ENCODE measurements at regions not wholly inside any gene's neighbourhood (a gene's known extent, or its start where the extent isn't known, plus 50 kb on each side); places are given as distances from the start of the nearest gene placed in this dataset.

DNA sequence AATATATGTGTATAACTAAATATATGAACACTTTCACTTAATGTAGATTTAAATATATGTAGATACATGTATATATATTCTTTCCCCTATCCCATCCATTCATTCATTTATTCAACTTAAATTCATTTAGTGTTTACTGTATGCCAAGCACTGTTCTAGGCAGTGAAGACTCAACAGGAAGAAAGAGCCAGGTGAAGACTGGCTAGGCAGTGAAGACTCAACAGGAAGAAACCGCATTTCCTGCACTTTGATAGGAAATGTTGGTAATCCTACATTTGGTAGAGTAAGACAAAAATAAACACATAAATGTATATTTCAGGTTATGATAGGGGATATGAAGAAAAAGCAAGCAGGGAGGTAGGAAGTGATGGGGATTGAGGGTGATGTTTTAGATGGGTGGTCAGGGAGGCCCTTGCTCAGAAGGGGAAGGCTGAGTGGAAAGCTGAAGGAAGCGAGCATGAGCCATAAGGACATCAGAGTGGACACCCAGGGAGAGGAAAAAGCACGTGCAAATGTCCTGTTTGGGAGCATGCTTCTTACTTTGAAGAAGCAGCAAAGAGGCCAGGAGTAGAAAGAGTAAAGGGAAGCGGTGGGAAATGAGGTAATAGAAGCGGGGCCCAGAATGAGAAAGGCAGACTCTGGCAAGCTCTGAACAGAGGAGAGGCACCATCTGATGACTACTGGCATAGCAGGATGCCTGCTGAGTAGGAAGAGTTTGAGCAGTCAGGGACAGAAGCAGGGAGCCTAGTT, 227.8 kb upstream of the MAP3K1 start:
- no peak for DNase-seq (ENCODE audit: low read depth)

DNA sequence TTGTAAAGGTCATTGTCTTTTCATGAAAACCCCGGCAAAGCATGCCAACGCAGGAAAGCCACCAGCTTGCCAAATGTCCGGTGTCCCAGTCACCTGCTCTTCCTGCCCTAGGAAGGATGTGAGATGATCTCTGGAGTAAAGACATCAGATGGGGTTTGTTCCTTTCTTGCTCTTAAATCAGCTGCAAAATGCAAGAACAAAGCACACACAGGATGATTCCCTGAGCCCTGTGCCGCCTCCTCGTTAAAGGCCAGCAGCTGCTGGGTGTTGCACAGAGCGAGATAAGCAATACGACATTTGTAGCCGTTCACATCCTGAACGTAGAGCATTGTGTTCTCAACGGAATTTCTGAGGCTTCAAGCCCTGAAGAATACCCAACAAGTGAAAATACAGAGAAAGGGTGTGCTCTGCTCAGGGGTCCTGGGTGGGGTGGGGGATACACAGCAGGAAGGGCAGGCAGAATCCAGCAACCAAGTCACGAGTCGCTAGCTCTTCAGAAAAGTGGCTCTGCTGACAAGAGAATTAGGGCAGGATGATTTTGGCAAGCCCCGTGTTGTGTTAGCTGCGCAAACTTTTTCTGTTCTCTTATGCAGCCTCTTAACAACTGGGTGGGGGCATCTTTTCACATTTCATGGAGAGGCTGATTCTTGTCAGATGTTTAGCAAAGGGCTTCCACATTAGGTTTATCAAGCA, 229.2 kb upstream of the MAP3K1 start:
- DNase-seq (ENCODE audit: low read depth) = no peak

DNA sequence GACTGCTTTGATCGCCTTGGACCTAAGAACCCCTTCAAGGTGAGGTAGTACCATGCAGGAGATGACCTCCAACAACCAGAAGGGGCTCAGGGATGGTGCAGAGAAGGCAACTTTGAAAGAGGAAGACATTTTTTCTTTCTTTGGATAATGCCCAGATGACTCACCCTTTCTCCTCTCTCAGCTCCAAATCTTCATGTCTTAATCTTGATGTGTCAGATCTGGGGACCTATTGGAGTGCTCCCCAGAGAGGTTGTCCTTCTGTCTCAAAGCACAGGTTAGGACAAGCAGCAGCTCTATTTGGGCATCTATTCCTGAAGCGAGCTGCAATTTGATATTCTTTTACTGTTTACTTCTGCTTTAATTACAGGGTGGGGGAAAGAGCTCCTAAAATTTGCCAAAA, 229.9 kb upstream of the MAP3K1 start:
- no peak for DNase-seq (ENCODE audit: low read depth)

DNA sequence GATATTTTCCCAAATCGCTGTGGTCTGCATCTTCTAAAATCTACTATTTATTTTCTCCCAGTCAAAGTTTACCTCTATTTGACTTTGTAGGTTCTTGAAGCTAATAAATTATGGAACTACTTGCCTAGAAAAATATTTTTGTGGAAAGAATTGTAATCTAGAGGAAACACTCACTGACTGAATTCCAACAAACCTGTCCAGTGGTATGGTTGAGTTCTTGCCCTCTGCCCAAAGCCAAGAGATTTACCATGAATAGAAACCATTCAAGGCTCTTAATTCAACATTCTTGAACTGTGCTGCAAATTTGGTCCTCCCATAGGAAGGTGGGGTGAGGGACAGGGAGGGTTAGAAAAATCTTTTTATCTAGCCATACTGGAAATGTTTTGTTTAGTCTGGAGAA, 233.9 kb upstream of the MAP3K1 start:
- DNase-seq (ENCODE audit: low read depth) = no peak

DNA sequence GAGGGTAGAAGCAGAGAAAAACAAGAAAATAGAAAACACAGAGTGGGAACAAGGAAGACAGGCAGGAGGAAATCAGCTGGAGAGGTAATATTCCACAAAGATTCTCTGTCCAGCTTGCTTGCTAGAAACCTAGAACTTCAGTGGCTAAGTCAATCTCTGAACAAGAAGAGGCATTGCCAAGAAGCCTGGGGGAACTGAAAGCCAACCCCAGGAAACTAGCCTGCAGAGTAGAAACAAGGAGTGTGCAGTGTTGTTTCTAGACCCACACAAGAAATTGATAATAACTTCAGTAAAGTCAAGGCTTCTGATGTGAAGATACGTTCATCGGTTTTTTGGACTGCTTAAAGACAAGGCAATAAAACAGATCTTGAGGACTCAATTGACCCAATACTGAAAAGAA, 234.5 kb upstream of the MAP3K1 start:
- DNase-seq (ENCODE audit: low read depth) = no peak

DNA sequence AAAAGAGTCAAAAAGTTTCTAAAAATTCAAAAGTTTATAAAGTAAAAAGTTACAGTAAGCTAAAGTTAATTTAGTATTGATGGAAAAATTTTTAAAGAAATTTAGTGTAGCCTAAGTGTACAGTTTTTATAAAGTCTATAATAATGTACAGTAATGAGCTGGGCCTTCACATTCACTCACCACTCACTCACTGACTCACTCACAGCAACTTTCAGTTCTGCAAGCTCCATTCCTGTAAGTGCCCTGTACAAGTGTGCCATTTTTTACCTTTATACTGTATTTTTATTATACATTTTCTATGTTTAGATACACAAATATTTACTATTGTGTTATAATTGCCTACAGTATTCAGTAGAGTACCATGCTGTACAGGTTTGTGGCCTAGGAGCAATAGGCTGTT, 239.5 kb upstream of the MAP3K1 start:
- DNase-seq (ENCODE audit: low read depth) = no peak

DNA sequence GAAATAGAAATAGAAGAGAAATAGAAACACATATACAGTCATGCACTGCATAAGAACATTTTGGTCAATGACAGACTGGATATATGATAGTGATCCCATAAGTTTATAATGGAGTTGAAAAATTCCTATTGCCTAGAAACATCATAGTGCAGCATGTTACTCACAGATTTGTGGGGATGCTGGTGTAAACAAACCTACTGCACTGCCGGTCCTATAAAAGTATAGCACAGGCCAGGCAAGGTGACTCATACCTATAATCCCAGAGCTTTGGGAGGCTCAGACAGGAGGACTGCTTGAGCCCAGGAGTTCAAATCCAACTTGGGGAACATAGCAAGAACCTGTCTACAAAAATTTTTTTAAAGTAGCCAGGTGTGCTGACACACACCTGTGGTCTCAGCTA, 240.6 kb upstream of the MAP3K1 start:
- DNase-seq (ENCODE audit: low read depth) = no peak

DNA sequence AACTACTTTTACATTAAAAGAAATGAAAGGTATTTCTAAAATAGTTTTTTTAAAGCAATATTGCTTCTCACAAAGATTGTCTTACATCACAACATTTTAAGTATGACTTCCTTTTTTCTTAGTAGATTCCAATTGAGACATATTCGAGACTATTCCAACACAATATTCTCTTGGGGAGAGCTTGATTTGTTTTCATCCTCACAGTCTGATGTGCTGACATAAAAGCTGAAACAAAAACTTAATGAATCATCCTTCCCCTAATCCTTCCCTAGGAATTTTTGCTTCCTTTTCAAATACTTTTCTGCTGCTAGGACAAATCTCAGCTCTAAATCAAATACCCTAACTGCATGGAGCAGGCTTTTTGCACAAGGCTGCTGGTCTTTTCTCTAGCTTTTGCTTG, 245.8 kb upstream of the MAP3K1 start:
- DNase-seq (ENCODE audit: low read depth) = no peak

DNA sequence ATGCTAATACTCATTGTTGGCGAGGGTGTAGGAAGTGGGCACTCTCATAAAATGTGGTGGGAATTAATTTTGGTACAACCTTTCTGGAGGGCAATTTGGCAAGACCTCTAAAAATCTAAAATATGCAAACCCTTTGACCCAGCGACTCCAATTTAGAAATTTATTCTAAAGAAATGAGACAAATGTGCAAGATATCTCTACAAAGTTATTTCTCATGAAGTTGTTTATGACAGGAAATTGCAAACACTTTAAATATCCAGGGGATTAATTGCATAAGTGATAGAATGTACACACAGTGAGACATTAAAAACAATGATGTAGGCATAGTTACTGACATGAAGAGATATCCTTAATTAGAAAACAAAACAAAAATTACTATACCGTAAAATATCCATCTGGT, 246.3 kb upstream of the MAP3K1 start:
- no peak for DNase-seq (ENCODE audit: low read depth)

DNA sequence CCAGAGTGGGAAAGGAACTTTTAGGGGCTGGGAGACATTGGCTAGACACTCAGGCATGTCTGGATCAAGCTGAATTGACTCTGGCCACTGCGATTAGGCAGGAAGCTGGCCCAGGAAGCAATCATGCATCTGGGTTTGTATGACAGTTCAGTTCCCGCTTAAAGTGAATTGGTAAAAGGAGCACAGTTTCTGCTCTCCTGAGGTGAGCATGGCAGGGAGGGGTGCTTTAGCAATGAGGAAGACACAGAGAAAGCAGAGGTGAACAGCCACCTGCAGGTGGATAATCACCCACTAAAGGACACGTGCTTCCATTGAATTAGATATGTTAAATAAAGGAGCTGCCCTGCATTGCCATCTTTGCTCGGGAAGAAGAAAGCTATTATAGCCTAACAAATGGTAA, 248.1 kb upstream of the MAP3K1 start:
- no peak for DNase-seq (ENCODE audit: low read depth)

DNA sequence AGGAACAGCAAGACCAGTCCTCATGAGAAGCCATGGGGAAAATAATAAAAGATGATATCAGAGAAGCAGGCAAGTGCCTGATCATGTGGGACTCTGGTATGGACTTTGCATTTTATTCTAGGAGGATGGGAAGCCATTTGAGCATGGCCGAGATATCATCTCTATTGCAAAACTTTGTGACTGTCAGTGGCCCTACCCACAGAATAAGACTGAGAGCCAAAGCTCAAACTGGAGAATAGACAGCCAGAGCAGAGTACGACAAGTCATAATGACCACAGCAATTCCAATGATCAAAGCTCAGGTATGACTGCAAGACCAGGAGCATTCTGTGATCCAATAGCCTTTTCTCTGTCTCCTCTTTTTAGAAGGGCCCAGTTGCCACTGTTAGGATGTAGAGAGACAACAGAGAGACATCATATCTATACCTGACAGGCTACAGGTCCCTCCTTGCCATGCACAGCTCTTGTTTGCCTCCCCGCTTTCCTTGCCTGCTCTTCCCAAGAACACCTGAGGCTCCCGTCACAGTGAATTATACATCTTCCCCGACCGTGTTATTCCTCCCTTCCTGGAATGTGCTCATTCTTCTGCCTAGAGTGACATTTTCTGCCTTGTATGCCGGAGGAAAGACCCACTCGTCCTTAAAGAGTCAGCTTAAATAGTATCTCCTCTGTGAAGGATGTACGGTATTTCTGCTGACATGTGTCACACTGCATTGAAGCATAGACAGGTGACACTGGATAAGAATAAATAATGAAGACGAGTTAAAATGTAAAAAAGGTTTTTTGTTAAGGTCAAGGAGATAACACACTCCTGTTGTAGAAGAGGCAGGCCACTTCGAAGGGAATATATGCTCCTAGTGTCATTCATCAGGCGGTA, 248.7 kb upstream of the MAP3K1 start:
- DNase-seq (ENCODE audit: low read depth) = no peak

DNA sequence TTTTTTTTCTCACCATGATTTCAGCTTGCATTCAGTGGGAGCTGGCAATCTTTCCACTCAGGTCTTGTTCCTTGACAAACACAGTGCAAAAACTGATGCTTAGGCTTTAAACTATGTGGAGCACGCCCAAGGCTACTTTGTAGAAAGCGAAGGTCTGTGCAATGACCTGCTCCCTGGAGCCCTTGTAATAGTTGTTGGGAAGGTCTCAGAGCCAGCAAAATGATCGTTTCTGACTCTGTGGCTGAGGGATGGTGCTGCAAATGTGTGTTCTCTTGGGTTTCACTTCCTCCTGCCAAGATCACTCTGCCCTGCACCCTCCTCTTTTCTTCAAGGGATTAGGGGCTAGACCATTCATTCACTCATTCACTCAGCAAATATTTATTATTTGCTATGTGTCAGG, 249.7 kb upstream of the MAP3K1 start:
- no peak for DNase-seq (ENCODE audit: low read depth)

DNA sequence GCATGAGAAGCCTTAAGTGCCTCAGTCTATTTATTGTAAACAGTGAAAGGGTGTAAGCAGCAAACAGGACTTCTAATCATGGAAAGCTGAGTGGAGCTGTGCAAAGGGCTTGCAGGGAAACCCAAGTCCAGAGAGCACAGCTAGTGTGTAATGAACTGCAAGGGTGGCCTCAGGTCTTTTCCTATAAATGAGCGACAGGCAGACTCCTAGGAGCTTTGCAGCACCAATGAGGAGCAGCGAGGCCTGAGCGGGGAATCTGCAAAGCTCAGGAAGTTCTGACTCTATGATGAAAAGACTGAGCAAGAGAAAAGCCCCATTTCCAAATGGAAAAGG, 250.1 kb upstream of the MAP3K1 start:
- no peak for DNase-seq (ENCODE audit: low read depth)

DNA sequence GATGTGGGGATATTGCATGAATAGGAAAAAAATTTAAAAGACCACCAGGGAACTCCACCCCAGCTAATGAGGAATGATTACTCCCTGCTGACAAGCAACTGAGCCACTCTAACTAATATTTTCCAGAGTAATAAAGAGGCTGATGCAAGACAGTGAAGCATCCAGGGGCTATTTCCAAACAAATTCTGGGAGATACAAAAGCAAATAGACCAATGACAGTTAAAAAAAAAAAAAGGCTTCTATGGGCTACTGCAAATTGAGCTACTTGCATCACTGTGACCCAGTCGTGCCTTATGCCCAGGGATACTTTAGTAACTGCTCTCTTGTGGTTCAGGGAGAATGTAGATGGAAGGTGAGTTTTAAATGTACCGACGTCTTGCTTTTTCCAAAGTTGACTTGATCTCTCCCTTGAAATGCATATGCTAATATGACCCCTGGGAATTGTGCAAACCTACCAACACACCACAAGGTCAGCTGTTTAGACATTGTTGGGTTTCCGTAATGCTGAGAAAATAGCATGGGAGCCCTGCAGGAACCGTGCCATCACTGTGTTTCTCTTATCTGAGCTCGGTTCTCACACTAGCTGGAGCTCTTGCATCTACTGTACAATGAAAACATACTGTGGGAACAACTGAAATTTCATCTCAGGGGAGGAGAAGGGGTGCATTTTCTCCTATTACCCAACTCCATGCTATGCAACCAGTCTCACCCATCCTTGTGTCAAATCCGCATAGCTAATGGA, 250.6 kb upstream of the MAP3K1 start:
- DNase-seq (ENCODE audit: low read depth) = no peak

DNA sequence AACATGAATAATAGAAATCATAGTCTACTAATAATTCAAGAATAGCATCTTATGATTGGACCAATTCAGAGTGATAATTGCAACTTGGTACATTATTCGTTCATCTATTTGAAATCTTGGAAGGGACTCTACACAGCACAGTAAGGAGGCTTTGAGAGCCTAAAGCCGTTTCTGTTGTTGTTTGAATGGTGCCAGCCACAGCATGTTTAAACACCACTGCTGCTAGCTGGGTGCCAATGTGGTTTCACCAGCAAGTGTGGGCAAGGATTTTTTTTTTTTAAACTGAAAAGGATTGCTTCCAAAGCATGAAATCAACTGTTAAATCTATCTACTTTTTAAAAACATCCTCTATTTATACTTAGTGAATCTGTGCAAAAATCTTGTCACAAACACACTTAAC, 253.9 kb upstream of the MAP3K1 start:
- DNase-seq (ENCODE audit: low read depth) = no peak

DNA sequence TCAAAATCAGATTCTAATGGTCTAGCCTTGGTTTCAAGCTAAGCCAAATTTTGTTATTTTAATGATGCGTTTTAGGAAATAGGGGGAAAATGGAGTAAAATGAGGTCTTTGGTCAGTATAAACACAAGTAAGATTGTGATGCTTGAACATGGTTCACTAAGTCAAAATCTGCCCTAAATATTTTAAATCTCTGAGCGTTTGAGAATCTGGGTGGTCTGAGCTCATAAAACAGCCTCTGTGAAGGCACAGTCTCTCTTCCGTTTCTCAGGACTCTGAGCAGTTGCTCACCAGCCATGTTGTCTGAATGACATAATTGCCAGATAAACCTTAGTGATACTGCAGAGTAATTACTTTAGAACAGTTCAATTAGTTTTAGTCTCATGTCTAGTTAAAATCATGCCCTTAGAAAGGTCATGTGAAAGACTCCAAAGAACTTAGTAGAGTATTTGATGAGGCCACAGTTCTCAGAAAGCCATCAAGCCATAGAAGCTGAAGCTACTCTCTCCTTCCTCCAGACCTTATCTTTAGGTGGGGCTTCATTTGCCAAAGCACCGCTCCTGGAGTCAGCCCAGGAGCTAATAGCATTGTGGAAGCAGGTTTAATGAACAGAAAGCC, 257.1 kb upstream of the MAP3K1 start:
- DNase-seq (ENCODE audit: low read depth) = no peak

DNA sequence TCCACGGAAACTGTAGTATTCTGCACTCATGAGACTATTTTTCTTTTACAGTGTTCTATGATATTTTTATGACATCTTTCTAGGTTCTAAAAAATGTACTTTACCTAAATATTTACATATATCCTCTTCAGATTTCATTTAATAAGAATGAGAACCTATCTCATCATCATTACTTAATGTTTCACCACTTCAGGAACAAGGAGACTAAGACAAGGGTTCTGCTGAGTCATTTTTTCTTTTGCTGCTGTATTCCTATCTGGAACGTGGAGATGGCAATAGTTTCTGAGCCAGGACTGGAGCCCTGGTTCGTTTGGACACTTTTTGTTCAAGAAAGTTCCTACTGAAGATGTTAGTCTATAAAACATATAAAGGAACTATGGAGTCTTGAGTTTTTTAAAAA, 258.2 kb upstream of the MAP3K1 start:
- DNase-seq (ENCODE audit: low read depth) = no peak

DNA sequence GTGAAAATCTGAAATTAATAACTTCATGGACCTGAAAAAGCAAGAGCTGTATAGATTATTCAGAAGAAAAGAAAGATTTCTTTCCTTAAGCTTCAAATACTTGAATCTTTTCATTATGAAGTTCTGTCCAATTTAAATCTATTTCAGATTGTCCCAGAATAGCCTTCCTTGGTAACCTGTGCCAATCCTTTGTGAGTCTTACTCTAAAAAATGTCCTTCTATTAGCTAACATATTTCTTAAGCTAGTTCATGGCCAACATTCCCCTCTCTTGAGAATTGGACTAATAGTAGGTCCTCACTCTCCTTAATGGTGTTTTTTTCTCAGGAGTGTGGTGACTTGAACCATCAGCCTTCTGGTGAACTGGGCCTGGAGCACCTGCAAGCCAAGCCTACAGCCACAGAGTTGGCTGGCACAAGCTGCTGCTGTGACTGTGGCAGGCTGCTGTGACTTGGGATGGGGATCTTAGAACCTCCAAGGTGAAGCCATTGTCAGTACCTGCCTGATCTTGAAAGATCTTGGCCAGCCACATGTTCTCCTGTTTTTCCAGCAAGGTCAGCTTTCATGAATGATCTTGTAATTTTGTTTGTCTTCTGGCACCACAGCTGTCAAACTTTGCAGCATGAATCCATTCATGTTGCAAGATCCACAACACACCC, 262.6 kb upstream of the MAP3K1 start:
- DNase-seq (ENCODE audit: low read depth) = no peak

DNA sequence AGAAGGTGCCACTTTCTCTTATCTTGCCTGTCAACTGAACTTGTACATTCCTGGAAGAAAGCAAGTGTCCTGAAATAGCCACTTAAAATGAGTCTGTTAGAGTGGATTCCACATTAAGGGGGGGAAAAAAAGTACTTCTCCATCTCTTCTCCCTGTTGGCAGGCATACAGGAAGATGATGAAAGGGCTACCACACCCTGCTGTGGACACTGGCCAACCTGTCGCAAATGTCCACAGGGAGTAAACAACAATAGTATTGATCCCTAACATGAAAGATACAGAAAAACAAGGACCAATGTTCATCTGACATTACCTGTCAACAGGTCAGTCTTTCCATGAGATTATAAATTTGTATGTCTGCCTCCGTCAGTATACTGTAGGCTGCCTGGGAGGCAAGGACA, 265.1 kb upstream of the MAP3K1 start:
- DNase-seq (ENCODE audit: low read depth) = no peak

DNA sequence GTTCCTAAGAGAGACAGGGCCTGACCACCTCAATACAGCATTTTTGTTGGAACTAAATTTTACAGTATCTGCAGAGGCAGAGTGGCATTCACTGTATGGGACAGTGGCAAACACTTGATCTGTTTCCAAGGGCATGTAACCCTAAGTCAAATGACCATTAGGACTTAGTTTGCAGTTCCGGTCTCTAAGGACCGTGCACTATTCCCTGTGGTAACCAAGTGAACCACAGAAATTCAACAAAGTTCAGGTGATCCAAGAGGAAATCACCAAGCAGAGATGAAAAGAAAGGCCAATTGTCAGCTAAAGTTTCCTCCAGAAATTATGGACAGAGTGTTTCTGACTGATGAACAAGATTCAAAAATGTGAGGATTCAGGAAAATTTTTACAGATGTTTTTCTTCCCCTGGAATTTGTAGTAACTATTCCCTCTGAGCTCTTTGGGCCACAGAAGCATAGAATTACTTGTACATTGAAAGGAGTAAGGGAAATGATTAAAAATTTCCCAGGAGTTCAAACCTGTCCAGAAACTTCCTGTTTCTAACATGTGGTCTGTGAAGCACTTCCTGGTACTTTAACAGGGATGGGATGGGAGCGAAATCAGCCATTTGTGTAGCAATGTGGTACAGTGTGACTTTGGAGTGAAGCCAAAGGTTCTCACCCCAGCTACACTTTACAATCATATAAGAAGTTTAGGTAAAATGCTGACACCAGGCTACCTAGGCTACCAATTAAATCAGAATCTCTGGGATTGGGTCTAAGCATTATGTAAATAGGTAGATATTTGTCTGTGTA, 266.1 kb upstream of the MAP3K1 start:
- no peak for DNase-seq (ENCODE audit: low read depth)

DNA sequence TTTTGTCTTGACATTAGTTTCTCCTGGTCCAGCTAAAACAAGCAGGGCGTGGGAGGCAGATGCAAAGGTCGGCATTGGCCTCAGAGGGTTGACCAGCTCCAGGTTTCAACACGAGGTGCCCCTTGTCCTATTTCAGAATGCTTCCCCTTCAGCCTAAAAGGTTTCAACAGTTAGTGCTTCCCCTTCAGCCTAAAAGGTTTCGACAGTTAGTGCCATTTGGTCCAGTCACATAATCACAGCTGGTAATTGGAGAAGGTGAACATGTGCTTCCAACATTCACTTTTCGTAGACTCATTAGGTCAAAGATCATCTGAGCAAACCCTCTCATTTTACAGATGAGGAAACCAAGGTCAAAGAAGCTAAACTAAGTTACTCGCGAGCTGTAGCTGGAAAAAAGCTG, 270.3 kb upstream of the MAP3K1 start:
- no peak for DNase-seq (ENCODE audit: low read depth)

All from stimulated activated CD4-positive, alpha-beta T cell treated with anti-CD3 and anti-CD28 coated beads, Interleukin-2, amount 100 ng/mL, for 4 hours (primary cell).